Hepatic stellate cell (primary cell): ENCODE measurements at regions not wholly inside any gene's neighbourhood (a gene's known extent, or its start where the extent isn't known, plus 50 kb on each side); places are given as distances from the start of the nearest gene placed in this dataset.
A peak's percentile ranks its signal among the peaks of the same experiment; 100 is the strongest.
"Not testable (repeated sequence)": the region's sequence is repeated elsewhere in the genome, so short reads cannot be mapped to it uniquely, and the experiment has no call there.

Experiments used
- DNase-seq: peaks from one replicate; pipeline ENCODE4 v3.0.0; 2011; ENCODE audit warnings: low spot score

DNA sequence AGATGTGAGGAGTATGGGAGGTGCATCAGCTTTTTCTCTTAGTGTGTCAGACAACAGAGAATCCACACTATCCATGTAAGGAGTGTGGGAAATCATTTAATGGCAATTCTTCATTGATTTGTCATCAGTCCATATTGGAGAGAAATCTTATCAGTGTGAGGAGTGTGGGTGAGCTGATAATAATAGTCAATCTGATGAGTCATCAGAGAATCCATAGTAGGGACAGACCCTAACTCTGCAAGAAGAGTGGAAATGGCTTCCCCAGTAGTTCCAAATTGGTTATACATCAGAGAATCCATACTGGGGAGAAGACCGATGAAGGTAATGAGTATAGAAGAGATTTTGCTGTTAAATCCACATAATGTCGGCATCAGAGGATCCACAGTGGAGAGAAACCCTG, 150.5 kb upstream of the THUMPD2 start:
- DNase-seq: no peak

DNA sequence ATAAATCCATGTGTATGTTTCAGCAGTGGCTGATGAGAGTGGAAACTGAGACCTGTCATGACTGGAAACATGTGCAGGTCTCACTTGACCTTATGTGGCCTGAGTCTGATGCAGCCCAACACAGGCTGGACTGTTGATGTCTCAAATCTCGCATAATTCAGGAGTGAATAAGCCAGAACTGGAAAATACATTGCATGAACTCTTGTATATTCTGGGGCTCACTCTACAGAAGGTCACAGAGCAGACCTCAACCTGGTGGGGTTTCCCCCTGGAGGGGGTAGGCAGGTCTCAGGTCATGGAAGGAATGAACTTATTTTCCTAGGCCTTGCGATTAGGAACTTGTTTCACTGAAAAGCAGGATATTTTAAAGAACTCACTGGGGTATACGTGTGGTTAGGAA, 146.3 kb upstream of the THUMPD2 start:
- no peak for DNase-seq

- no peak for DNase-seq
Measured at GRCh38 chr2:39923455-39923854, 144.4 kb upstream of the THUMPD2 start.

DNA sequence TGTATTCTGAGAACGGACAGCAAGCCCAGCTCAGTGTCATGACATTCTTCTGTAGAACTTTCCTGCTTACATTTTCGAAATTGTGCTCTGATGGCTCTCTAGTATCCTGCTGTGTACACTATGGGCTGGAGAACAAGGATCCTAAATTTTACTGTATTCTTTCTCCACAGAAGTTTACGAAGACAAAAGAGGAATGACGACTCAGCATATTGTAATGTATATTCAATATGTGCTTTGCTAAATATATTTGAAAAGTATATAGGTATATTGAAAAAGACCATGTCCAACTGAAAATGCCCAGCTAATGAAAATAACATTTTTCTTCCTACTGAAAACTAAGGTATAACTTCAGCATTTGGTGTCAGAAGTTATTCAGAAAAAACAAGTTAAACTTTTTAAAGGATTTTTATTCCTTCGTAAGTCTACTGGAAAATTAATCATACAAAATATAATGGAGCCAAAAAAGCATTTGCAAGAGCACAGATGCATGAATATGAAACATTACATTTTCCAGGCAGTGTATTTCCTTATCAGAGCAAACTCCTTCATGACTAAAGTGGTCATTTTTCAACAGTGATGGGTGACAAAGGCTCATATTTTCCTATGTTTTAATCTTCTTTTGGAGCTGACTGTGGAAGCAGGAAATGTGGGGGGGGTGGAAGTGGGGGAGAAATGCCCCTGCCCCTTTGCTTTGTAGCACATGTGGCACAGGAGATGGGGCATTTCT, 143.8 kb upstream of the THUMPD2 start:
- DNase-seq: no peak

GRCh38 chr2:39920307-39920801, 141.3 kb upstream of the THUMPD2 start:
- no peak for DNase-seq

DNA sequence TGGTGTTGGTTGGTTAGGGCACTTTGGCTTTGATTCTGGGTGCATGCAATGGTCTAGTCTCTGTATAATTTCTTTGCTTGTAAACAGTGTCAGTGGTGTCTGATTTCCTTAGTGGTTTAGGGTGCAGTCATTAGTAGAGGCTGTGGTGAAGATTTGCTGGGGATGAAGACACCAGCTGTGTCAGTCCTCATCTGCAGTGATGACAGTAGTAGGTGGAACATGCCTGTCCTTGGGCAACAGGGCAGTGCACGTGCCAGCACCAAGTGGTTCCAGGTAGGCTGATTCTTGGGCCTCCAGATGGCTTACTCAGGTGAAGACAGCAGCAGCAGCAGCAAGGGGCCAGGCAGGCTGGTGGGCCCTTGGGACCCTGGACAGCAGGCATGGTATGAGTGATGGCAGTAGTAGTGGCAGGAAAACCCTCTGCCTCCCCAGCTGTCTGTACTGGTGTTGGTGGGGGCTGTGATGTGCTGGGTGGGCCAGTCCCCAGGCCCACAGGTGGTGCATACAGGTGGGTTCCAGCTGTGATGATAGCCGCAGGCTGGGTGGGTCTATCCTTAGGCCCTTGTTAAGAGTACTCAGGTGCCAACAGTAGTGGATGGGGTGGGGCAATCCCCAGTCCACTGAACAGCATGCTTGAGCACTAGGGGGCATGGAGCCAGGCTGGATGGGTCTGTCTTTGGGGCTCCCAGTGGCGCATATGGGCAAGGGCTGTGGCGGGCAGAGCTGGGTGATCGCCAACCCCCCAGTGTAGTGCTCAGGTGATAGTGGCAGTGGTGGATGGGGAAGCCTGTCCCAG, 140.7 kb upstream of the THUMPD2 start:
- no peak for DNase-seq

- DNase-seq: no peak
Measured at GRCh38 chr2:39918886-39919285, 139.8 kb upstream of the THUMPD2 start.

DNA sequence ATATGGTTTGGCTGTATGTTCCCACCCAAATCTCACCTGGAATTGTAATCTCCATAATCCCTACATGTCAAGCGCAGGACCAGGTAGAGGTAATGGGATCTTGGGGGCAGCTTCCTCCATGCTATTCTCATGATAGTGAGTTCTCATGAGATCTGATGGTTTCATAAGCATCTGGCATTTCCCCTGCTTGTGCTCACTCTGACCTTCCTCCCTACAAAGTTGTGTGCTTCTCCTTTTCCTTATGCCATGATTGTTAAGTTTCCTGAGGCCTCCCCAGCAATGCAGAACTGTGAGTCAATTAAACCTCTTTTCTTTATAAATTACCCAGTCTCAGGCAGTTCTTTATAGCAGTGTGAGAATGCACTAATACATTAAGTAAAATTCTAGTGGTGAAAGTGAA, 138.3 kb upstream of the THUMPD2 start:
- DNase-seq: not testable (repeated sequence)

DNA sequence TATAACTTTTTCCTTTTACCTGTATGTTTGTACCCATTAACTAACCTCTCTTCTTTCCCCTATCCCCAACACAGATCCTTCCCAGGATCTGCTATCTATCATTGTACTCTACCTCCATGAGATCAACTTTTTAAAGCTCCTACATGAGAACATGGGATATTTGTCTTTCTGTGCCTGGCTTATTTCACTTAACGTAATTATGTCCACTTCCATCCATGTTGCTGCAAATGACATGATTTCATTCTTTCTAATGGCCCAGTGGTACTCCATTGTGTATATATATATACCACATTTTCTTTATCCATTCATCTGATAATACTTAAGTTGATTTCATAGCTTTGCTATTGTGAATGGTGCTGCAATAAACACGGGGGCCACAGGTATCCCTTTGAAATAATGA, 135.9 kb upstream of the THUMPD2 start:
- no peak for DNase-seq

DNA sequence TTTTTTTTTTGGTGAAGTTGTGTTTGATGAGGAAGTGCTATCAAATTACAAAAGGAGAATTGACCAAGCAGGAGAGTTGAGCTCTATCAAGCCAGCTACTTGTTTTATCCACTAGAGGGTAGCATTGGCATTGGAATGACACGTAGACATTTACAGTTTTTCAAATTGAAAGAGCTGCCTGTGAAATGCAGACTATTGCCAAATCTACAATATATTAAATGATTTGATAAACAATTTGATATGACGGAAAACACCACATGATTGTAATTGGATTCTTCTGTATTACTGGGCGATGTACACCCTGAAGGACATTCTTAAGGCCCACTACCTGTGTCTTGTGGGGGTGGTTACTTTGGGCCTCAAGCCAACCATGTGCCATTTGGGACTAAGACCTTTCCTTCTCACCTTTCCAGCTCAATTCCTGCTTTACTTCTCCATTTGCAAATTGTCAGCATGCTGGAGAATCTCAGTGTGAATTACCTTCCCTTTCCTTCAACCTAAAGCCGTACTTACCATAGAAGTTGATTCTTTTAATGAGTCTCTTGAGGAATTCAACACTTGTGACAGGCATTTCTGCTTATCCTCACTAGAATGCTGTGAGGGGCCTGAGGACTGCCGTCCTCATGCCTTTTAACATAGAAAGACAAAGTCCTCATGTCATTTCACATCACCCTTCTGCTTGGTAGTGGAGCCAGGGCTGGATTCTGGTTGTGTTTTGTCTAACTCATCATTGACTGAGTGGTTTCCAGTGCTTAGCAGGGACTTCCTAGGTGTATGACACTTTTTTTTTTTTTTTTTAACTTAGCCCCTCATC, 134.8 kb upstream of the THUMPD2 start:
- peak; percentile 34 for DNase-seq

DNA sequence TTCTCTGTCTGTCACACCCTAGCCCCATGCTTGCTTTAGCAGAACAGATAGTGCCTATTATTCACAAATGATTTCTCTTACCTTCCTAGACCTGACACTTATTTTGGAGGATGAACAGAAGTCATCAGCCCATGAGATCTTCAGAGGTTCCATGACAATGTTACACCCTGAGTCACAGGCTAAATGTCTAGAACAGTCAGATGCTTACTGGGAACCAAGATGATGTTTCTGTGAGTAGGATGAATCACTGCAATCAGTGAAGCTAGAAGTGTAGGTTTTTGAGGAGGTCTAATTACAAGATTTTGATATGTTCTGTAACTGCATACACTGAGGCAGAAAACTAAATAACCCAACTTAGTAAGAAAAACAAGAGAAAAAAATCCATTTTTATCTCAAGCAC, 123.0 kb upstream of the THUMPD2 start:
- no peak for DNase-seq

- DNase-seq: no peak
Measured at GRCh38 chr2:39898934-39899333, 119.9 kb upstream of the THUMPD2 start.

GRCh38 chr2:39897273-39897672, 118.2 kb upstream of the THUMPD2 start:
- DNase-seq: no peak

DNA sequence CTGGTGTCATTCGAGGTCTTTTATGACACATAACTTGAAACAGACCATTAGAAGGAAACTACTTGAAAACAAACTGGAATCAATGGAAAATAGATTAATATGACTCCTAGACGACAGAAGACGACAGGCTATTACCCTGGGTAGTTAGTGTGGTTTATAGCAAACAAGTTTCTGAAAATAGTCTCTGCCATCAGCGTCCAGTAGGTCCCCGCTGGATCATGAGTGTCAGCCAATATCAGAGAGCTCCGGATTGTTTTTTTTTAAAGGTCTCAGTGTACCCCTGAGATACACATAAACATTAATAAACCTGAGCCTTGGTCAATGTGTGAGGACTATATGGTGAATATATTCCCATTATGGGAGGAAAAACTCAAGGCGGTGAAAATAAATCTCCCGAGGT, 115.0 kb upstream of the THUMPD2 start:
- no peak for DNase-seq

- no peak for DNase-seq
Measured at GRCh38 chr2:39893616-39894015, 114.6 kb upstream of the THUMPD2 start.

GRCh38 chr2:39881948-39882347, 102.9 kb upstream of the THUMPD2 start:
- no peak for DNase-seq

DNA sequence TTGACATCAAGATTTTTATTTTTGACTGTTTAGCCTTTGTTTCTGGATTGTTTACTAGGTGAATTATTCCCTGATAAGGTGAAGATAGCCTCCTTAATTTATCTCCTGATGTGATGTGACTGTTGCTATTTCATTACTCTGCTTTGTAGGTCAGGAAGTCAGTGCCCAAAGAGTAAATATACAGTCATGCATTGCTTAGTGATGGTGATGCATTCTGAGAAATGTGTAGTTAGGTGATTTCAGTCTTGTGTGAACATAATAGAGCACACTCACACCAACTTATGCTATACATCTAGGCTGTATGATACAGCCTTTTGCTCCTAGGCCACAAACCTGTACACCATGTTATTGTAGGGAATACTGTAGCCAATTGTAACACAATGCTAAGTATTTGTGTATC, 102.4 kb upstream of the THUMPD2 start:
- no peak for DNase-seq

DNA sequence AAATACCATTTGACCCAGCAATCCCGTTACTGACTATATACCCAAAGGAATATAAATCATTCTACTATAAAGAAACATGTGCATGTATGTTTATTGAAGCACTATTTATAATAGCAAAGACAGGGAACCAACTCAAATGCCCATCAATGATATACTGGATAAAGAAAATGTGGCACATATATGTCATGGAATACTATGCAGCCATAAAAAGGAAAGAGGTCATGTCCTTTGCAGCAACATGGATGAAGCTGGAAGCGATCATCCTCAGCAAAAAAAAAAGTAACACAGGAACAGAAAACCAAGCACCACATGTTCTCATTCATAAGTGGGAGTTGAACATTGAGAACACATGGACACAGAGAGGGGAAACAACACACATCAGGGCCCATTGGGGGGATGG, 99.9 kb upstream of the THUMPD2 start:
- DNase-seq: not testable (repeated sequence)

DNA sequence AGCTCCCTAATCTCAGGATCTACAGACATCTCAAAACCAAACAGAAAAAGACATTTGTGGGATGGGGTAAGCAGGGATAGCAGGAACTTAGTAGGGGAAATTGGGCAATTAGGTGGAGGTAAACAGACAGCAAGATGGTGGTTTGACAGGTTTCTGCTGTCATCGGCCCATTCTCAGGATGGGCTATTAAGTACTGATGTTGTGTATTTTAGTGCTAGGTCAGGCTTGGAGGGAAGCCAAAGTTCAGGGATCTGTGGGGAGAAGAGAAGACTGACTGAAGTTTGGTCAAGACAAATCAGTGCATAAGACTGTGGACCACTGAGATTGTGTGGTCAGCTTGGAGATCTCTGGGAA, 96.8 kb upstream of the THUMPD2 start:
- no peak for DNase-seq

DNA sequence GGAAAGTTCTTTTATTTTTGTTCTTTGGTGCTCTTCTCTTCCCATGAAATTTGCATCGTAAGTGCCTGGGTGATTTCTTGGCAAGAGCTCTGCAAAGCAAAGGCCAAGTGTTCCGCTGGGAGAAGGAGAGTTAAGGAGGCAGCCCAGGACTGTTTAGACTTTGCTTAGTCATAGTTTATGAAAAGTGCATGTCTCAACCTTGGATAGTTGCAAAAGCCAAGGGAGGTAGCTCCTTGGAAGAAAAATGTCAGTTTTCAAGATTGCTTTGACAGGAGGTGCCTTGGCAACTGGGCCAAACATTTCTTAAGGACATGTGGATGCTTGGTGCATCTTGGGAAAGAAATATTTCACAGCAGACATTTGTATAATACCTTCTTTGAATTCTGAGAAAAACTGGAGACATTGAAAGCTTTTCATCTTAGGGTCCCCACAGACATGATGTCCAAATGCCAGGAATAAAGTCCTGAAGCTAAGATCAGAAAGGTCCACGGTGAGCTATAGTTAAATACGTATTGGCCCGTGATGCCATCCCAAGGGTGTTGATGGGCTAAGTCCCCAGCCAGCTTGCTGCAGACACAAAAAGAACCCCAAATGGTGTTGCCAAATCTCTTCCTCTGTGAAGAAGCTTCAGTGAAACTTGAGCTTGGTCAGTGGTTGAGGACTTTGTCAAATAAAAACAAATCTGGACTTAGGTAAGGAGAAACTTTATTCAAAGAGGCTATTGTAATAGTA, 96.3 kb upstream of the THUMPD2 start:
- peak; percentile 36 for DNase-seq

DNA sequence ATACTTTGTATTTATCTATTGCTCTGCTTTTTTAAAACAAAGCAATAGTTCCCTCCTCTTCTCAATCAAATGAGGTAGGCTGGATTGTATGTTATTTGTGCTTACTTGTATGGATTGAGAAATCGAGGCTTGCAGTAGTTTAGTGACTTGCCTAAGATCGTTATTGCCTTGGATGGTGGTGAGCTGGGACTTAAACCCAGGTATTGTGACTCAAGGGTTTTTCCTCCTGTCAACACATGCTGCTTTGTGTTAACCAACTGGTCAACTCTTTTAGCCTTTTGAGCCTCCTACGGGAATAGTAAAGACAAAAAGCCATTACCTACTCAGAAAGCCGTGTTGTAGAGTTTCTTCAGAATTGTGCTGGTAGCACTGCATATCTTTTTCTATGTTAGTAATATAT, 95.2 kb upstream of the THUMPD2 start:
- DNase-seq: no peak

DNA sequence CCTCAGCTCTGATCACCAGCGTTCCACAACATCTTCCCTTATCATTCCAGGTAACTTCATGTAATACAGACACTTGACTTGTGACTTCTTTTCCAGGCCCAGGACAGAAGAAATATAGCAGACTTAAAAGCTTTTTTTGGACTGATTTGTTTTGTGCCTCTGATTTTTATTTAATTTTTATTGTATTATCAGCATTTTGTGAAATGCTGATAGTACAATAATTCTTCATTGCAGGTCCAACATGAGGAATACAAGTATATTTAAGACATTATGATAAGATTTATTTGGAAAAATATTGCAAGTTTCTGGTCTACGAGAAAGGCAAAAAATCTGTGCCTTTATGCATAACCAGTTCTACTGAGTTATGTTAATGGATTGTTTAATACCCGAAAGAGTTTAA, 94.5 kb upstream of the THUMPD2 start:
- DNase-seq: no peak
